Spleen (tissue), 7 donors: ENCODE measurements at regions not wholly inside any gene's neighbourhood (a gene's known extent, or its start where the extent isn't known, plus 50 kb on each side); places are given as distances from the start of the nearest gene placed in this dataset.

Experiments used
- CTCF ChIP-seq, 11 experiments: fragments of 200-600 bp in 7 of 11; fragments of 450-650 bp in 4 of 11; sonication (generic) in 4 of 11; IDR thresholded peaks in 8 of 11; conservative IDR thresholded peaks in 3 of 11; 1 replicate in 7 of 11; 2 replicates in 4 of 11; pipeline versions ENCODE4 v1.4.0 to v1.8.0; 2016 to 2021; ENCODE audit warnings: antibody characterized with exemption in 11 of 11, inconsistent platforms in 4 of 11, mild to moderate bottlenecking in 1 of 11
- POLR2AphosphoS5 ChIP-seq, 3 donors: sonication (generic); formaldehyde crosslinking; IDR thresholded peaks; one replicate each; pipeline ENCODE4 v1.5.1; 2017; ENCODE audit warnings: antibody characterized with exemption in 3 of 3
- donor health status: DM: no; HTN: no; CAD: no; lungs with moderate emphysema.
- donor health status: DM: no; HTN: no; CAD: no.
- donor health status: DM: no; HTN: no; CAD: no.

DNA sequence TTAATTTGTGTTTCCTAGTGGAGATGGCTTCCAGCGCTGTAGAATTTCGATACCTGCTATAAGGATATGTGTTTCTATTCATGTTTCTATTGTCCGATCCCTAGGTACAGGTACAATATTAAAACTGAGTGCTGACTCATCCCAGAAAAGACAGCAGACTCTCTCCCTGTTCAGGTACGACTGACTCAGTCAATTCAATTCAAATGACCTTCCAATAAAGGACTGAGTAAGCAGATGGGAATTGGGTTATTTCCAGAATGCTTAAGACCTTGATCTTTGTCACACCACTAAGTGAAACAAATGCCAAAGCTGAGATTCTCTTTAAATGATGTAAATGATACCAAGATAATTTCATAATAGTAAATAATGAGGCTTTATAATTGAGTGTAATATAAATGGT, 1596.9 kb downstream of the RPA4 start:
- TF ChIP-seq CTCF (IDR thresholded peaks at IDR 0.05 in 8 of 11, conservative IDR thresholded peaks at IDR 0.05 in 3 of 11) (no peak), POLR2AphosphoS5 (IDR thresholded peaks at IDR 0.05) (no peak)
